GM12872 (cell line): ENCODE measurements at regions not wholly inside any gene's neighbourhood (a gene's known extent, or its start where the extent isn't known, plus 50 kb on each side); places are given as distances from the start of the nearest gene placed in this dataset.

Experiments used
- CTCF ChIP-seq: IDR thresholded peaks from 3 replicates; pipeline ENCODE4 v1.5.1; 2011; ENCODE audit warnings: low read depth, mild to moderate bottlenecking, low read length, moderate library complexity; ENCODE audit not compliant: insufficient read depth

- TF ChIP-seq CTCF = no peak
These were observed 79.3 kb upstream of the GPC6 start for GRCh38 chr13:93147298-93147645.

GRCh38 chr13:93147946-93148345 lies 78.7 kb upstream of the GPC6 start:
- TF ChIP-seq CTCF = no peak

- no peak for TF ChIP-seq CTCF
These were observed 75.3 kb upstream of the GPC6 start for GRCh38 chr13:93151277-93151676.

GRCh38 chr13:93158565-93158964 lies 68.0 kb upstream of the GPC6 start:
- TF ChIP-seq CTCF = no peak

GRCh38 chr13:93169980-93170379 lies 56.6 kb upstream of the GPC6 start:
- no peak for TF ChIP-seq CTCF

GRCh38 chr13:93172109-93172508 lies 54.5 kb upstream of the GPC6 start:
- TF ChIP-seq CTCF = 0 out of 3 replicates have a peak, but pooled peaks have one; percentile 11

- TF ChIP-seq CTCF = no peak
These were observed 53.0 kb upstream of the GPC6 start for GRCh38 chr13:93173654-93174053.

GRCh38 chr13:93174260-93174659 lies 52.3 kb upstream of the GPC6 start:
- TF ChIP-seq CTCF = no peak
